NCI-H2196 treated with DMSO at 0.1 percent for 48 hours (cell line): ENCODE measurements at regions not wholly inside any gene's neighbourhood (a gene's known extent, or its start where the extent isn't known, plus 50 kb on each side); places are given as distances from the start of the nearest gene placed in this dataset.

Experiments used
- DNase-seq: peaks from one replicate; lab custom pipeline; 2025; ENCODE audit not compliant: unreplicated experiment; lab: John Stamatoyannopoulos, UW

- peak; percentile 10 for DNase-seq
These were observed 57.9 kb upstream of the VSTM2B start for GRCh38 chr19:29467824-29468401.

GRCh38 chr19:29475469-29475868 lies 50.3 kb upstream of the VSTM2B start:
- DNase-seq: no peak
